Upper lobe of left lung (tissue), 6 donors: ENCODE measurements at regions not wholly inside any gene's neighbourhood (a gene's known extent, or its start where the extent isn't known, plus 50 kb on each side); places are given as distances from the start of the nearest gene placed in this dataset.

Experiments used
- ATAC-seq, 2 donors: fragments of 200-7000 bp; cut with Tn5 transposase; one replicate each; pipeline ENCODE4 v1.9.1; 2022; ENCODE audit warnings: mild to moderate bottlenecking in 2 of 2, moderate library complexity in 2 of 2; ENCODE audit not compliant: low FRiP score in 2 of 2
- DNase-seq, 2 donors: peaks; one replicate each; pipeline ENCODE4 v3.0.0-alpha.2; 2019 to 2020
- H3K27ac ChIP-seq, 4 donors: fragments of 200-600 bp; sonication (generic); one replicate each; pipeline ENCODE4 v1.5.1; 2016 to 2019
- H3K27me3 ChIP-seq, 4 donors: fragments of 200-600 bp; sonication (generic); one replicate each; pipeline ENCODE4 v1.5.1; 2017 to 2019
- H3K36me3 ChIP-seq, 4 donors: fragments of 200-600 bp; sonication (generic); one replicate each; pipeline ENCODE4 v1.5.1; 2016 to 2019
- H3K4me1 ChIP-seq, 4 donors: fragments of 200-600 bp; sonication (generic); one replicate each; pipeline ENCODE4 v1.5.1; 2018 to 2019
- H3K4me3 ChIP-seq, 4 donors: fragments of 200-600 bp; sonication (generic); one replicate each; pipeline ENCODE4 v1.5.1; 2017 to 2019; ENCODE audit warnings: mild to moderate bottlenecking in 2 of 4, moderate library complexity in 1 of 4
- H3K9me3 ChIP-seq, 4 donors: fragments of 200-600 bp; sonication (generic); one replicate each; pipeline ENCODE4 v1.5.1; 2018 to 2019
- CTCF ChIP-seq, 6 experiments: fragments of 450-650 bp in 4 of 6; fragments of 200-600 bp in 2 of 6; sonication (generic) in 2 of 6; IDR thresholded peaks; one replicate each; pipeline ENCODE4 v1.5.1; 2016 to 2019; ENCODE audit warnings: antibody characterized with exemption in 6 of 6
- EP300 ChIP-seq, 4 donors: sonication (generic); formaldehyde crosslinking; IDR thresholded peaks; one replicate each; pipeline ENCODE4 v1.5.1; 2017; ENCODE audit warnings: antibody characterized with exemption in 4 of 4, control low read depth in 2 of 4
- POLR2A ChIP-seq, 4 donors: fragments of 450-650 bp; IDR thresholded peaks; one replicate each; pipeline ENCODE4 v1.5.1; 2016 to 2017; ENCODE audit warnings: antibody characterized with exemption in 4 of 4, mild to moderate bottlenecking in 2 of 4
- POLR2AphosphoS5 ChIP-seq, 2 donors: sonication (generic); formaldehyde crosslinking; IDR thresholded peaks; one replicate each; pipeline ENCODE4 v1.5.1; 2017; ENCODE audit warnings: antibody characterized with exemption in 2 of 2
- WGBS, 2 donors: methylation state at CpG; one replicate each; pipeline ENCODE4 v1.1.5; 2017 to 2018; 5-methylcytosine and 5-hydroxymethylcytosine counted together
- donor health status: DM: no; HTN: no; CAD: no; lungs with moderate emphysema.
- donor health status: DM: no; HTN: yes; CAD: no; lungs with severe emphysema.

DNA sequence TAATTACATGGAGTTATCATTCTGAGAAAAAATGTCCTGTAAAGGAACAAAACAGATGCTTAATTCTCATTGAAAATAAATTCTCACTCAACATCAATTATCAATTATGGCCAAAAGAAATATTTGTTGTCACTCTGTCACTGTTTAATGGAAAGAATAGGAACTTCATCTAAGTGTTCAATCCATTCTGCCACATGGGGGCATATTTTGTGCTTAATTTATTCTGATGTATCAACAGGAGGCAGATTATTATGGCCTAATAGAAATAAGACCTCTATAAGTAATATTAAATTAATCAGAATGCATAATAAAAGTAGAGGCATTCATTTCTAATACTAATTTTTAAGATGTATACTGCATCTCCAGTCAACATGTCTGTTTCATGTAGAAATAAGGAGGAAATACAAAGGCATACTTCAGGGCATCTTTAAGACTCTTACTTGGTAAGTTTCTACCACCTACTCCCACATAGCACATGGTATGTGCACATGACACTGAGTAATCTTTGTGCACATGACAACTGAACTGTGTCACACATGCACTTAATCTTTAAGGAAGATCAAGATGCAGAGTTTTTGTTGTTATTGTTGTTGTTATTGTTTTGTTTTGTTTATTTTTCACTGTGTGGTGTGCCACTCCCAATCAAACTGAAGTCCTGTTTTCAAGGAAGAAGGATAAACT is 420.4 kb upstream of the SEMA3A start:
- H3K9me3 ChIP-seq, result no peaks in the 10 kb centered on the region
- no peaks in the 10 kb centered on the region for H3K4me1 ChIP-seq
- no peak overlapping the region for H3K27ac ChIP-seq
- DNase-seq, result no peak
- H3K36me3 ChIP-seq, result no peaks in the 10 kb centered on the region
- no peak for TF ChIP-seq EP300 (IDR thresholded peaks at IDR 0.05)
- TF ChIP-seq POLR2AphosphoS5 (IDR thresholded peaks at IDR 0.05), result no peak
- no peak for TF ChIP-seq POLR2A (IDR thresholded peaks at IDR 0.05)
- no peak for TF ChIP-seq CTCF (IDR thresholded peaks at IDR 0.05)
- ATAC-seq, result no peak
- H3K27me3 ChIP-seq, result no peaks in the 10 kb centered on the region
- no peak overlapping the region for H3K4me3 ChIP-seq

DNA sequence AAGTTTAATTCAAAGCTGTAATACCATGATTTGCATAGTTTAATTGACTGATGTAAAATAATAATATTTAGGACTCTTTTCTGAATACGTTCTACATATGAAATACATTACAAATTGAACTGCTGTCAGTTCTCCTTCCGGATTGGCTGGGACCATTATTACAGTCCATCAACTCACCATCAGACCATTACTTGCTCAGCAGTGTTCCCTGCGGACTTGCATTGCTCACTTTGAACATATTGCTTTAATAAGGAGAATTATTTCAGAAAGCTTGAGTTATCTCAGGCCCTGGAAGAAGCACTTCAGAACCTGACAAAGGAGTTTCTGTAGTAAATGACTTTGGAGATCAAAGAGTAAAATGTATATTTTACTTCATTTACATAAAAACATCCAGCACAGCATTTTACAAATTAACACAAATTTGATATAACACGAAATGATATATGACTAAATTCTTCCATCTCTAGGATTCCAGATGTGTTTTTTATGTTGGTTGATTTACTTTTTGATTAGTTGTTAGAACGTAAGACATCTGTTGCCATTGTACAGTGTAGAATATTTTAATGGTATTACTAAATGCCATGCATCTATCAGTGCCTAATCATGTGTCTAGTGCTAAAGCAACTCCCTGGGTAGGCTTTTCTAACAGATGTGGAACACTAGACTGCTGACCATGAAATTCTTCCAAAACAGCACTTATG is 418.5 kb upstream of the SEMA3A start:
- 80% methylated on average over 5 of the region's 5 CpGs for WGBS, 2 donors
- no peaks in the 10 kb centered on the region for H3K36me3 ChIP-seq
- H3K9me3 ChIP-seq, result no peaks in the 10 kb centered on the region
- no peak for DNase-seq
- H3K4me3 ChIP-seq, result no peak overlapping the region
- no peak for ATAC-seq
- H3K4me1 ChIP-seq, result no peaks in the 10 kb centered on the region
- H3K27me3 ChIP-seq, result no peaks in the 10 kb centered on the region
- no peak for TF ChIP-seq POLR2AphosphoS5 (IDR thresholded peaks at IDR 0.05)
- TF ChIP-seq POLR2A (IDR thresholded peaks at IDR 0.05), result no peak
- TF ChIP-seq CTCF (IDR thresholded peaks at IDR 0.05), result no peak
- no peak for TF ChIP-seq EP300 (IDR thresholded peaks at IDR 0.05)
- H3K27ac ChIP-seq, result no peak overlapping the region

DNA sequence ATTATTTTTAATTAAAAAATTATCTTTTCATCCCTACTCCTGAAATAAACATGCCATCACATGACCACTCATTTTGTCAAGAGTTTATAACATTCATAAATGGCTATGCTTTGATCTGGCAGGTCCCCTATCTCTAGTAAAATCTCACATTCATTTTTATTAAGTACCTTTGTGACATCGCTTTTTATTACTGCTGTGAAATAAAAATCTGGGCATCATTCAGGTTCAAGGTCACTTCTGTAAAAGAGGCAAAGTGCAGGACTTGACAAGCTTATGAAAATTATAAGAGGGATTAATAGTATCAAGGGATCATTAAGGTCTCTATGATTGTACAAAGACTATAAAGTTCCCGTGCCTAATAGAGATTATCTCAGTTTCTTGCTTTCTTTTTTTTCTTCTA is 416.8 kb upstream of the SEMA3A start:
- Histone ChIP-seq H3K9me3 (no peaks in the 10 kb centered on the region), H3K4me3 (no peak overlapping the region), H3K36me3 (no peaks in the 10 kb centered on the region), H3K27me3 (no peaks in the 10 kb centered on the region), H3K27ac (no peak overlapping the region), H3K4me1 (no peaks in the 10 kb centered on the region)
- TF ChIP-seq EP300 (IDR thresholded peaks at IDR 0.05) (no peak), POLR2AphosphoS5 (IDR thresholded peaks at IDR 0.05) (no peak), POLR2A (IDR thresholded peaks at IDR 0.05) (no peak), CTCF (IDR thresholded peaks at IDR 0.05) (no peak)
- DNase-seq (no peak), ATAC-seq (no peak)
- WGBS, 2 donors, result 80 to 84% methylated on average over 2 of the region's 2 CpGs

DNA sequence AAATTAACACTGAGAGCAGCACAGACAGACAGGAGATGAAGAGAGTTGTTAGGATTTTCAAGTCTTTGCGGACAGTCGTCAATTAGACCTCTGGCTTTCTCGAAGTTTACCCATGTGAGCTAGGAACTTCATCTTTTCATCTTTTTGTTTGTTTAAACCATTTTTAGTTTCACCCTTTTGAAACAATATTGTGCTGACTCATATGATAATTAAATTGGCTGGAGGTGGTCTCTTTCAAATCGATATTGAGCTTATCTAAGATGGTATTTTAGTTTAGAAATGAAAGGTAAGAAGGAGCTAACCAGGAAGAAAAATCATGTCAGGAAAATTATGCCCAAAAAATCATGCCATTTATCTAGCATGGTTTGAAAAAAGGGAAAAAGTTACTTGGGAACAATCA is 415.8 kb upstream of the SEMA3A start:
- Histone ChIP-seq H3K36me3 (no peaks in the 10 kb centered on the region), H3K4me1 (no peaks in the 10 kb centered on the region), H3K27me3 (no peaks in the 10 kb centered on the region), H3K4me3 (no peak overlapping the region), H3K9me3 (no peaks in the 10 kb centered on the region), H3K27ac (no peak overlapping the region)
- 90 to 91% methylated on average over 4 of the region's 4 CpGs for WGBS, 2 donors
- ATAC-seq (no peak), DNase-seq (no peak)
- no peak for TF ChIP-seq POLR2A (IDR thresholded peaks at IDR 0.05)
- no peak for TF ChIP-seq EP300 (IDR thresholded peaks at IDR 0.05)
- no peak for TF ChIP-seq POLR2AphosphoS5 (IDR thresholded peaks at IDR 0.05)
- no peak for TF ChIP-seq CTCF (IDR thresholded peaks at IDR 0.05)

DNA sequence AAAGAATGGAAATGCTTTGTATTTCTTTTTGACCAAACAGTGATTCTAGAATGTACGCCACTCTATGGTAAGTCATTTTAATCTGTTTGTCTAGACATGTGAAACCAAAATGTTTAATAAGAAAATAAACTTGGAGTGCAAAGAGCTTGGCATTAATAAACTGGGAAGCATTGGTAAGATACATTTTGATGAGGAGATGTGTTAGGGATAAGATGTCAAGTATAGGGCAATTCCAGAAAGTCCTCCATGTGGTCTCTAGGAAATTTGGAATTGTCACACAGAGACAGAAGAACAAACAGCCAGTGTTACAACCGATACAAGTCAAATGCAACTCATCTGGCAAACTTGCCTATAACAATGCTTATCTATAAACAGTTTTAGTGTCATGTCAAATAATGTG is 410.7 kb upstream of the SEMA3A start:
- no peak for ATAC-seq
- WGBS, 2 donors, result 88 to 89% methylated on average over 2 of the region's 2 CpGs

More for the DNA sequence above, 410.7 kb upstream of the SEMA3A start:
- Histone ChIP-seq H3K4me3 (no peak overlapping the region), H3K27ac (no peak overlapping the region), H3K4me1 (no peaks in the 10 kb centered on the region), H3K36me3 (no peaks in the 10 kb centered on the region), H3K27me3 (no peaks in the 10 kb centered on the region), H3K9me3 (peaks cover 0 to 7% (median 2%) of the 10 kb centered on the region in 4 donors)
- no peak for DNase-seq
- TF ChIP-seq POLR2A (IDR thresholded peaks at IDR 0.05) (no peak), POLR2AphosphoS5 (IDR thresholded peaks at IDR 0.05) (no peak), CTCF (IDR thresholded peaks at IDR 0.05) (no peak), EP300 (IDR thresholded peaks at IDR 0.05) (no peak)
